ENCODE measurements at regions not wholly inside any gene's neighbourhood (a gene's known extent, or its start where the extent isn't known, plus 50 kb on each side); places are given as distances from the start of the nearest gene placed in this dataset.

DNA sequence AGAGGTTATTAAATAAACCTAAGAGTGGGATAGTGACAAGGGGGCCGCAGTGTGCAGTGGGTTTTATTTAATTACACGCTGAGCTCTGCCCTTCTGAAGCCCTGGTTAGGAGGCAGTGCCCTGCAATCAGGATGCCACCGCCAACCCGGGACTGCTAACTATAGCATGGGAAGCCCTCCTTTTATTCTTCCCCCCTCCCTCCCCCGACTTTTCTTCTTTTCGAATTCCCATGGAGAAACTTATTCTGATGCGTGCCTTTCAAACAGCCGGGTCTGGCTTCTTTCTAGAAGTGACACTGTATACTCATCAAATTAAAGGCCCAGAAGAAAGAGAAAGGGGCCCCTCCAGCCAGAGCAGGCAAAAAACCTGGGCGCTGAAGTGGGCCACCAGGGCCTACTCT lies 91.3 kb upstream of the ANO1 start:
- peaks cover 72% of the 10 kb centered on the region for H3K27me3 Mint-ChIP-seq
- no peak overlapping the region for H3K27ac Mint-ChIP-seq
- H3K9me3 Mint-ChIP-seq: no peaks in the 10 kb centered on the region
- H3K4me3 Mint-ChIP-seq: no peak overlapping the region
- H3K4me1 Mint-ChIP-seq (ENCODE audit: low read depth): no peaks in the 10 kb centered on the region
- H3K36me3 Mint-ChIP-seq (ENCODE audit: low read depth): no peaks in the 10 kb centered on the region
- intact Hi-C loops (cut with micrococcal nuclease): no loop called here

- Mint-ChIP-seq H3K4me1 (ENCODE audit: low read depth) (no peaks in the 10 kb centered on the region), H3K9me3 (no peaks in the 10 kb centered on the region), H3K27me3 (peaks cover 27% of the 10 kb centered on the region), H3K36me3 (ENCODE audit: low read depth) (no peaks in the 10 kb centered on the region), H3K4me3 (no peak overlapping the region), H3K27ac (no peak overlapping the region)
- intact Hi-C loops (cut with micrococcal nuclease): no loop called here
Measured at GRCh38 chr11:69992026-69992425, 86.1 kb upstream of the ANO1 start.

GRCh38 chr11:69992943-69993694 lies 85.0 kb upstream of the ANO1 start:
- no peaks in the 10 kb centered on the region for H3K9me3 Mint-ChIP-seq
- intact Hi-C loops (cut with micrococcal nuclease): no loop called here
- peaks cover 17% of the 10 kb centered on the region for H3K27me3 Mint-ChIP-seq
- H3K4me1 Mint-ChIP-seq (ENCODE audit: low read depth): no peaks in the 10 kb centered on the region
- H3K27ac Mint-ChIP-seq: no peak overlapping the region
- no peaks in the 10 kb centered on the region for H3K36me3 Mint-ChIP-seq (ENCODE audit: low read depth)
- no peak overlapping the region for H3K4me3 Mint-ChIP-seq

- Mint-ChIP-seq H3K9me3 (no peaks in the 10 kb centered on the region), H3K27me3 (peaks cover 3% of the 10 kb centered on the region), H3K27ac (no peak overlapping the region), H3K36me3 (ENCODE audit: low read depth) (no peaks in the 10 kb centered on the region), H3K4me1 (ENCODE audit: low read depth) (no peaks in the 10 kb centered on the region), H3K4me3 (no peak overlapping the region)
- intact Hi-C loops (cut with micrococcal nuclease): no loop called here
Measured at GRCh38 chr11:69994810-69995209, 83.3 kb upstream of the ANO1 start.

- Mint-ChIP-seq H3K4me1 (ENCODE audit: low read depth) (no peaks in the 10 kb centered on the region), H3K4me3 (no peak overlapping the region), H3K9me3 (no peaks in the 10 kb centered on the region), H3K27me3 (peaks cover 4% of the 10 kb centered on the region), H3K36me3 (ENCODE audit: low read depth) (no peaks in the 10 kb centered on the region), H3K27ac (no peak overlapping the region)
- intact Hi-C loops (cut with micrococcal nuclease): no loop called here
Measured at GRCh38 chr11:69995697-69996096, 82.4 kb upstream of the ANO1 start.

DNA sequence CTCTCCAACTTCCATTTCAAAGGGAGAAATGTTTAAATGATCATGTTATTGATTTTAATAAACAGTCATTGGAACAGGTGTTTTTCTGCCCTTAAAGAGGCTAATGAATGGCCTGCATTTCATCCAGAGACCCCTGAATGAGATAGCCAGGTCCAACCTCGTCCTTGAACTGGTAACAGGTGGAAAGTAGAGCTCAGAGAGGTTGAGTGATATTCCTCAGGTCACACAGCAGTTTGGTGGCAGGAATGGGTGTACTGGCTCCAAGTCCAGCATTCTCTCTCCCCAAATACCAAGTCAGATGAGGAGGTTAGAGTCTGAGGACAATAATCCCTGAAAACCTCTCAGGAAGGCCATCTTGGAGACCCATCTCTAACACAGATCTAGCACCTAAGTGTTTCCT lies 81.7 kb upstream of the ANO1 start:
- Mint-ChIP-seq H3K4me1 (ENCODE audit: low read depth) (no peaks in the 10 kb centered on the region), H3K9me3 (no peaks in the 10 kb centered on the region), H3K4me3 (no peak overlapping the region), H3K27ac (no peak overlapping the region), H3K36me3 (ENCODE audit: low read depth) (no peaks in the 10 kb centered on the region), H3K27me3 (peaks cover 5% of the 10 kb centered on the region)
- intact Hi-C loops (cut with micrococcal nuclease): no loop called here

GRCh38 chr11:69997352-69997751 lies 80.8 kb upstream of the ANO1 start:
- H3K27ac Mint-ChIP-seq: no peak overlapping the region

DNA sequence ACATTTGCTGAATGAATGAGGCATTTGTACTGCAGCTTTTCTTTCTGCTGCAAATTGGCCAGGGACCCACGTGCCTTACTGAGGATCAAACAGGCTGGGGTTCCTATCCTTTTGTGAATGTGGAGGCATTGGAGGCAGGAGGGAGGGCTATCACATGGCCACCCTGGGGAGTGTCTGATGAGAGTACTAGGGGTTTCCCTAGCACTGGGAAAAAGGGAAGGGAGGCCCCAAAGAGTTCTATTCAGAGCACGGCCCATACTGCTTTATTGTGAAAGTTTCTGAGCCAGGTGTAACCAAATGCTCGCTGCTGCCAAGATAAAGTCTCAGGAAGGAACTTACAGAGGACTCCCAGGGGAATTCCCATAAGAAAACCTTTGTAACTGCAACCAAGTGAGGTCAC lies 78.4 kb upstream of the ANO1 start:
- no peaks in the 10 kb centered on the region for H3K9me3 Mint-ChIP-seq
- no peaks in the 10 kb centered on the region for H3K4me1 Mint-ChIP-seq (ENCODE audit: low read depth)
- H3K36me3 Mint-ChIP-seq (ENCODE audit: low read depth): no peaks in the 10 kb centered on the region
- H3K4me3 Mint-ChIP-seq: no peak overlapping the region
- peaks cover 3% of the 10 kb centered on the region for H3K27me3 Mint-ChIP-seq
- no peak overlapping the region for H3K27ac Mint-ChIP-seq
- intact Hi-C loops (cut with micrococcal nuclease): no loop called here

More at GRCh38 chr11:69997352-69997751, 80.8 kb upstream of the ANO1 start:
- Mint-ChIP-seq H3K4me3 (no peak overlapping the region), H3K27me3 (peaks cover 5% of the 10 kb centered on the region), H3K4me1 (ENCODE audit: low read depth) (no peaks in the 10 kb centered on the region), H3K9me3 (no peaks in the 10 kb centered on the region), H3K36me3 (ENCODE audit: low read depth) (no peaks in the 10 kb centered on the region)
- intact Hi-C loops (cut with micrococcal nuclease): no loop called here

DNA sequence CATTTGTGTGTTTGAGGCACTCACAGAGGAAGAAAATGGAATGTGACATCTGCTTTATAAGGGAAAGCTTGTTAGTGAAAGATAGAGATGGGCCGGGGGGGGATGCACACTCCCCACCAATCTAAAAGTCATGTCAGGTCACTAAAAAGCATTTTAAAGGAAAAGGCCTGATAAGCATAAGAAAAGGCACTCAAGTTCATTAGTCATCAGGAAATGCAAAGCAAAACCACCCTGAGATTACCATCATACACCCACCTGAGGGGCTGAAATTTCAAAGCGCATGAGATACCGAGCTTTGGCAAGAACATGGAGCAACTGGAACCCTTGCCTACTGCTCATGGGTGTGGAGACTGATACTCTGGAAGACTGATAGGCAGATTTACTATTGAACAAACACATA lies 77.9 kb upstream of the ANO1 start:
- intact Hi-C loops (cut with micrococcal nuclease): no loop called here
- Mint-ChIP-seq H3K4me1 (ENCODE audit: low read depth) (no peaks in the 10 kb centered on the region), H3K27me3 (peaks cover 3% of the 10 kb centered on the region), H3K27ac (no peak overlapping the region), H3K4me3 (no peak overlapping the region), H3K9me3 (no peaks in the 10 kb centered on the region), H3K36me3 (ENCODE audit: low read depth) (no peaks in the 10 kb centered on the region)

DNA sequence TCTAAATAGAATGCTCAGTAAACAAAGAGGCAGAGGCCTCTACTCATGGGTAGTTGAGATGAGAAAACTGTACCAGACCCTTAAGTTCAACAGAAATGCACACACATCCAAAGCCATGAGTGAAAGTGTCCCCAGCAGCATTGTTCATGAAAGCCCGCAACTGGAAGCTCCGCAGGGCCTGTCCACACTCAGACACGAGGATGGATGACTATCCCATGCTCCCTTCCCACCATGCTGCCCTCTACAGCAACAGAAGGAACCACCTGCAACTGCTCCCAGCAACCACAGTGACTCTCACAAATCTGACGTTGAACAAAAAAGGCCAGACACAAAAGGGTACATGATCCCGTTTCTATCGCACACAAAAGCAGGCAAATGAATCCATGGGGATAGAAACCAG lies 76.9 kb upstream of the ANO1 start:
- intact Hi-C loops (cut with micrococcal nuclease): no loop called here
- Mint-ChIP-seq H3K27ac (no peak overlapping the region), H3K4me3 (no peak overlapping the region), H3K36me3 (ENCODE audit: low read depth) (no peaks in the 10 kb centered on the region), H3K27me3 (peaks cover 3% of the 10 kb centered on the region), H3K4me1 (ENCODE audit: low read depth) (no peaks in the 10 kb centered on the region), H3K9me3 (no peaks in the 10 kb centered on the region)

GRCh38 chr11:70002433-70002832 lies 75.7 kb upstream of the ANO1 start:
- Mint-ChIP-seq H3K36me3 (ENCODE audit: low read depth) (no peaks in the 10 kb centered on the region), H3K4me3 (no peak overlapping the region), H3K9me3 (no peaks in the 10 kb centered on the region), H3K4me1 (ENCODE audit: low read depth) (no peaks in the 10 kb centered on the region), H3K27me3 (peaks cover 3% of the 10 kb centered on the region), H3K27ac (no peak overlapping the region)
- intact Hi-C loops (cut with micrococcal nuclease): no loop called here

DNA sequence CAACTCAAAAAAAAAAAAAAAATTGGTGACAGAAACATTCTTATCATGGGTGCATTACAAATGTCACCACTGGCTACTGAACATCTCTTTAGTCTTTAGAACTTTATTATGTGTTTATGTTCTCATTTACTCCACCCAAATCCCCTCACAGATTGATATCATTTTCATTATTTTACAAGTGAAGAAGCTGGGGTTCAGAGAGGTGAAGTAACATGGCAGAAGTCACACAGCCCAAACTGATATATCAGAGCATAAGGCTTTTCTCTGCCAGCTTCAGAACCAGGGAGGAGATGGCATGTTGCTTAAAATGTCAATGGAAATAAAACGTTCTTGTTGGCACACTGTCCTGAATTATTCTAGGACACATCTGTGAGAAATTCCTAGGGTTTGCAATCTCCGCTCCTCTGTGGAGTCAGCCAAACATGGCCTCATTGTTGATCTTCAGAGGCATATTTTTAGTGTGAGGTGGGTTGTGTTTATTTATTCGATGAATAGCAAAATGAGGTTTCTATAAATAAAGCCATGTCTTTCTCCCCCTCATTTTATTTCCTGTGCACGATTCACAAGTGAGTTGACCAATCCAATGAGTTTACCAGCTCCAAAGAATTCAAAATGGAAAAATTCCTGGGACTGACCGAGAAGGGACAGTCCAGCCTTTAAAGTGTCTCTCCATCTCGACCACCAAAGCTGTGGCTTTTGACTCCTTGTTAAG lies 72.9 kb upstream of the ANO1 start:
- H3K36me3 Mint-ChIP-seq (ENCODE audit: low read depth): no peaks in the 10 kb centered on the region
- H3K4me3 Mint-ChIP-seq: no peak overlapping the region
- H3K4me1 Mint-ChIP-seq (ENCODE audit: low read depth): no peaks in the 10 kb centered on the region
- no peaks in the 10 kb centered on the region for H3K9me3 Mint-ChIP-seq
- intact Hi-C loops (cut with micrococcal nuclease): no loop called here
- H3K27me3 Mint-ChIP-seq: peaks cover 3% of the 10 kb centered on the region
- H3K27ac Mint-ChIP-seq: no peak overlapping the region

- Mint-ChIP-seq H3K4me1 (ENCODE audit: low read depth) (no peaks in the 10 kb centered on the region), H3K36me3 (ENCODE audit: low read depth) (no peaks in the 10 kb centered on the region), H3K4me3 (no peak overlapping the region), H3K27ac (no peak overlapping the region), H3K9me3 (no peaks in the 10 kb centered on the region), H3K27me3 (peaks cover 2% of the 10 kb centered on the region)
- intact Hi-C loops (cut with micrococcal nuclease): no loop called here
Measured at GRCh38 chr11:70007796-70008195, 70.3 kb upstream of the ANO1 start.

GRCh38 chr11:70010774-70011173 lies 67.3 kb upstream of the ANO1 start:
- Mint-ChIP-seq H3K27me3 (no peaks in the 10 kb centered on the region), H3K4me3 (no peak overlapping the region), H3K9me3 (no peaks in the 10 kb centered on the region), H3K36me3 (ENCODE audit: low read depth) (no peaks in the 10 kb centered on the region), H3K27ac (no peak overlapping the region), H3K4me1 (ENCODE audit: low read depth) (no peaks in the 10 kb centered on the region)
- intact Hi-C loops (cut with micrococcal nuclease): no loop called here

All from dendritic cell treated with granulocyte-macrophage colony-stimulating factor and Interleukin-4, amounts not matched to agents 40 ng/mL and 50 ng/mL, for 4 days (primary cell).